NT2/D1 (cell line): ENCODE measurements at regions not wholly inside any gene's neighbourhood (a gene's known extent, or its start where the extent isn't known, plus 50 kb on each side); places are given as distances from the start of the nearest gene placed in this dataset.

Source experiments
- SUZ12 ChIP-seq: IDR thresholded peaks from 2 replicates; pipeline ENCODE4 v1.6.1; 2011; ENCODE audit not compliant: insufficient read length, insufficient read depth; ENCODE audit errors: extremely low read depth
- YY1 ChIP-seq: IDR thresholded peaks from 2 replicates; pipeline ENCODE4 v1.6.1; 2011; ENCODE audit not compliant: insufficient read length, insufficient read depth
- ZNF274 ChIP-seq: IDR thresholded peaks from 2 replicates; pipeline ENCODE4 v1.6.1; 2011; ENCODE audit warnings: mild to moderate bottlenecking, low read depth, low read length

DNA sequence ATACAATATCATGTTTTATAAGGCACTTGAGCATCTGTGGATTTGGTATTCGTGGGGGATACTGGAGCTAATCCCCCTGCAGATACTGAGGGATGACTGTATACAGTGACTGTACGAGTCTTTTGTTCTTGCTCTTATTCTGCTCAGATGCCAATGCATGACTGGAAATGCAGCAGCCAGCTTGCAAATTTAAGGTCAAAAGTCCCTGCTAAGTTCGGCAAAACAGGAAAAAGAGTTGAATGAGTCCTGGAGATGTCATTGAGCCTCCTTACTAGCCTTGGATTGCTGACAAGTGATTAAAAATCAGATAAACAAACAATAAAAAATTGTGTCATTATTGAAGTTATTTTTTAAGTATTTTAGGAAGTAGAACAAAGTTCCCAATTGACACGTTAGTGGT lies 599.3 kb upstream of the IMPG1 start:
- TF ChIP-seq ZNF274 (no peak), YY1 (no peak), SUZ12 (no peak)
